GM21825 (cell line): ENCODE measurements at regions not wholly inside any gene's neighbourhood (a gene's known extent, or its start where the extent isn't known, plus 50 kb on each side); places are given as distances from the start of the nearest gene placed in this dataset.
"Not testable (repeated sequence)": the region's sequence is repeated elsewhere in the genome, so short reads cannot be mapped to it uniquely, and the experiment has no call there.

Experiments used
- ATAC-seq: cut with Tn5 transposase; IDR thresholded peaks from one replicate; pipeline ENCODE4 v1.9.1; 2021; ENCODE audit warnings: mild to moderate bottlenecking, moderate library complexity; ENCODE audit not compliant: unreplicated experiment

DNA sequence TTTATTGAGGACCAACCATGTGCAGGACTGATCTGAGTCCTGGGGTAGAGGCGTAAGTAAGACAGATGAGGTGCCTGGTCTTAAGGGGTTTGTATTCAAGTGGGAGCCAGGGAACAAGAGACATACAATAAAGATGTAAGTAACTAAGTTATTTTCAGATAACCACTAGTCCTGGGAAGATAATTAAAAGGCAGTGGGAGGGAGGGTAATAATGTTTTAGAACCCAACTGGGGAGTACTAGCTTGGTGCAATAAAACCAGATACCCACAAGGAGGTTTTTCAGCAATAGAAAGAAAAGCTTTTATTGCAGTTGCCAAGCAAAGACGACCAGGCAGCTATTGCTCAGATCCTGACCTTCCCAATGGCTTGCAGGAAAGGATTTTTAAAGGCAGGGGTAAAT lies 893.7 kb downstream of the UQCRFS1 start:
- no peak for ATAC-seq

DNA sequence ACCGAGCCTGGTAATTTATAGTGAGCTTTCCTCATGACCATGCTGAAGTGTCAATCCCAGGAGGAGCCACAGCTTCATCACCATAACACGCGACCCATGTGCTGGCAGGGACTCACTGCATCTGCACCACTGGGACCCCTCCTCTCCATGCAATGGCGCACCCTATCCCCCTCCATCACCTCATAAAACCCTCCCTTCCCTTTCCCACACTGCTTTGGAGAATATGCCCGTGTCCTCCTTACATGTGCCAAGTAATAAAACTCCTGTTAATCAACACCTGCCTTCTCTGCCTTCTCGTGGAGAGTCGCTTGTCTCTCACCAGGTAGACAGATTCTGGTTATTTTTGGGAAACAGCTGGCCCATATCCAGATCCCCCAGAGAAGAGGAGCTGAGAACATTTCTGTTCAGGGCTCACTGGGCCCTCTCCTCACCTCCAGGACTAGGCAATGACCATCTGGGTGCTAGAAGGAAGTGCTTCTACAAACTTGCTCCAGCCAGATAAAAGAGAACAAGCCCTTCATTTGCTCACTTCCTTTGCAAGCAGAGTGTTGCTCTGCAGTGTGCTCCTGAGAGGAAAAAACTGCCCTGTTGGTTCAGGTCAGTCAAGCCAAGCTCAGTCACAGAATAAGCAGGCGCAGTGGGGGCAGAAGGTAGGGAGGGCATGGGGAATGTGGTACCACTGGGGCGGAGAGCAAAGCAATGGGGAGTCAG lies 894.3 kb downstream of the UQCRFS1 start:
- ATAC-seq, result no peak

GRCh38 chr19:28316464-28316863 lies 896.5 kb downstream of the UQCRFS1 start:
- no peak for ATAC-seq

DNA sequence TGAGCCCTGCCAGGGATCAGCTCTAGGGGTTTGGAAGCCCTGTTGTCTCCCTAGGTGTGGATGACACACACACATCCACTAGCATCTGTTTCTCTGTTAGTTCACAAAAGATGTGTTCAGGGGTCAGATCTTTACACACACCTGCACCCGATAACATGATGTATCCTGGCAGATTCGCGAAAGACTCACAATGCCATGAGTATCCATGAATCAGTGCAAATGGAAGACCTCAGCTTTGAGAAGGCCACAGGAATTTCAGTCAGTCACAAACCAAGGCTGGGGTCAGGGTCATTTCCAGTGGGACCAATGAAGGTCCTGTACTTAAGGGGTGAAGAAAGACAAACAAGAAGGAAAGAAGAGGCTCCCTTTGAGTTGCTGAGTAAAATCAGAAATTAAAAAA lies 898.2 kb downstream of the UQCRFS1 start:
- no peak for ATAC-seq

GRCh38 chr19:28314287-28314686 lies 898.7 kb downstream of the UQCRFS1 start:
- ATAC-seq, result no peak

DNA sequence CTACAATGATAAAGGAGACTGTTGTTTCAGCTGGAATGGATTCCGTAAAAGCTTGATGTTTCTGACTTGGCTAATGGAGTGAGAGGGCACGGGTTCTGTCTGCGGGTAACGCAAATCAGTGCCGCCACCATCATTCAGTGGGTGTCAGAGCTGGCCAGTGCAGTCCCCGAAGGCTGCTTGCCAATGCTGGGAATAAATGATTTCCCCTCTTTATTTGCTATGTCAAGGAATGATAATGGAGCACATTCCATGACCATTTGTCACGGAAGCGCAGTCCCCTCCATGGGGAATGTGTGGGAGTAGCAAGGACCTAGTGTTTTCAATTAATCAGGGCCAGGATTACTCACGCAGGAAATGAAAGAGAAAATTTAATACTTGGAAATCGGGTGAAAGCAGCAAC lies 899.3 kb downstream of the UQCRFS1 start:
- ATAC-seq, result no peak

DNA sequence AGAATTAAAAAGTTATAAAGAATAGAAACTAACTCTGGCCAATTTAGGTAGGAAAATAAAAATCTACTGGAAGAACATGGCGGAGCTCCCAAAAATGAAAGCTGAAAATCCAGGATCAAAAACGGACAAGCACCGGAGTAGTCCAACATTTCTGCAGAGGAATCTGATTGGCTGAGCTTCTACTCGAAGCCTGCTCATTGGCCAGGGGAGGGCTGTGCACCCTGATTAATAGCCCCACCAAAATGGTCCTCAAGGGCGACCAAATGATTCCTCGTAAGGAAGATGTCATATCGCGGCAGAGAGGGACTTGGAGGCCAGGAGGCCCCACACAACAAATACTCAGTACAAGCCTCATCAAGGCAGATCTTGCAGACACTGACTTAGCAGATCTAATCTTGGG lies 900.7 kb downstream of the UQCRFS1 start:
- no peak for ATAC-seq

DNA sequence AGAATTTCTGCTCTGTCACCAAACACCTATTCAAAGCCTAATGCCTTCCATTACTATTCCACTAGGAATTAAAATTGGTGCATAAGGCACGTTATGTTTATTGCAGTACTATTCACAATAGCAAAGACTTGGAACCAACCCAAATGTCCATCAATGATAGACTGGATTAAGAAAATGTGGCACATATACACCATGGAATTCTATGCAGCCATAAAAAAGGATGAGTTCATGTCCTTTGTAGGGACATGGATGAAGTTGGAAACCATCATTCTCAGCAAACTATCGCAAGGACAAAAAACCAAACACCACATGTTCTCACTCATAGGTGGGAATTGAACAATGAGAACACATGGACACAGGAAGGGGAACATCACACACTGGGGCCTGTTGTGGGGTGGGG lies 902.1 kb downstream of the UQCRFS1 start:
- not testable (repeated sequence) for ATAC-seq

DNA sequence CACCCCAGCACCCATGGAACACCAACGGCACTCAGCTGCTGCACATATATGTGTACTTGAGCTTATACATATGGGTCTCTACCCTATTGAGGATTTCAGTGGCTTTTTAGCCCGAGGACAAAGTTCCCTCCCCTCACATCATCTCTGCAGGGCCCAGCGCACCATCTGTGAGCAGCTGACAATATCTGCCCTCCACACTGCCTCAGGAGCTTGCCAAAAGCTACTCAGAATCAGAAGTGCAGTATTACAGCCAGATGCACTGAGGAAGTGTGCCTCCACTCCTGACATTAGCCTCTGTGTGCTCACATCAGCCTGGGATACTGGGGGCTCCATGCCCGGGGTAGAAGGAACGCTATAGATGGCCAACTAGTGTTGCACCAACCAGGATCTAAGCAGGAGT lies 903.9 kb downstream of the UQCRFS1 start:
- ATAC-seq, result no peak

DNA sequence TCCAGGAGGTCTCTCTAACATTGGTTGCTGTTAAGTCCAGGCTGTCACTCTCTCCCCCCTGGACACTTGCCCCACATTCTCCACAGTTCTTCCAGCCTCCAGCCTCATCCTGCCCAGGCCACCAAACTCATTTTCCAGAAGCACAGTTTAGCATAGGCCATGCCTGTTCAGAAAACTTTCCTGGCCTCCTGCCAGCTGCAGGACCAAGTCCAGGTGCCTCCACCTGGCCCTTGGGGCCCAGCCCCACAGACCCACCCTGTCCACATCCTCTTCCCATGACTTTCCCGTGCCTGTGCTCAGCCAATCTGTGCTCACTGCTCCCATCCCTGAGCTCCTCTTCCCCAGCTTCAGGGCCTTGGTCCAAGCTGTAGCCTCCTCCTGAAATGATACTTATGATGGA lies 905.0 kb downstream of the UQCRFS1 start:
- no peak for ATAC-seq

DNA sequence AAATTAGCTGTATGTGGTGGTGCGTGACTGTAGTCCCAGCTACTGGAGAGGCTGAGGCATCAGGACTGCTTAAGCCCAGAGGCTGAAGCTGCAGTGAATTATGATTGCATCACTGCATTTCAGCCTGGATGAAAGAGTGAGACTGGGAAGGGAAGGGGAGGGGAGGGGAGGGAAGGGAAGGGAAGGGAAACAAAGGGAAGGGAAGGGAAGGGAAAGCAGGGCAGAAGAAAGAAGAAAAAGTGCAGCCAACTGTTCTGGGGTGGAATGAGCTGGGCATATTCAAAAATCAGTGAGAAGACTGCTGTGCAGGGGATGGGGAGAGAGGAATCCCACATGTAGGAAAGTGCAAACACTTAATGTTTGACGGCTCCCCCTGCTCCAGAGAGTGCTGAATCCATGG lies 905.5 kb downstream of the UQCRFS1 start:
- ATAC-seq, result no peak

DNA sequence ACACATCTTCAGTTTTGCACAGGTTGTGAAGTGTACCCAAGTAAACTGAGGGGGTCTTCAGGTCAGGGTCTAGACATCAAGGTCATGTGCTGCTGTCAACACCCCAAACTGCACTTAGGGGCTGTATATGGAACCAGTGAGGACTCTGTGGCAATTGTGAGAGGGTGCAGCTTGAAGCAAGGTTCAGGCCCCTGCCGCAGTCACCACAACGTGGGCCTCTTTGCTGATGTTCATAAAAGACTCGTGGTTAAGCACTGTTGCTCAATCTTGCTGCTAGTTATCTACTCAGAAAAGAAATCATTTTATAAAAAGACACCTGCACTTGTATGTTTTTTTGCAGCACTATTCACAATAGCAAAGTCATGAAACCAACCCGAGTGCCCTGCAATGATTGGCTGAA lies 907.4 kb downstream of the UQCRFS1 start:
- ATAC-seq, result no peak

DNA sequence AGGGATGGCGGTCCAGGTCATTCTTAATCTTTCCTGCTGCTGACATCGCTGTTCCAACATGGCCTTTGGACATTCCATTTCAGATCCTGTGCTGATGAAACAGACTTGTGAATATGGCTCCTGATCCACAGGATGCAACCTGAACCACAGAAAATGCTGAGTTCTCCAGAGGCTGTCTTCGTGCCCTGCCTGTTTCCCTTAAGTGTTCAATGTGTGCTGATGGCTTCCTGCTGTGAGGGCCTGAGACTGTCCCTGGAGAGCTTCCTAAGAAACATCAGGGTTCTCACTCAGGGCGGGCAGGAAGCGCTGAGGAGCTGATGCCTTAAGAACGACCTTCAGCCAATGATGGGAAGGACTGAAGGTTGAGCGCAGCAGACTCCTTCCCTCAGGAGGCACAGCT lies 909.4 kb downstream of the UQCRFS1 start:
- no peak for ATAC-seq

DNA sequence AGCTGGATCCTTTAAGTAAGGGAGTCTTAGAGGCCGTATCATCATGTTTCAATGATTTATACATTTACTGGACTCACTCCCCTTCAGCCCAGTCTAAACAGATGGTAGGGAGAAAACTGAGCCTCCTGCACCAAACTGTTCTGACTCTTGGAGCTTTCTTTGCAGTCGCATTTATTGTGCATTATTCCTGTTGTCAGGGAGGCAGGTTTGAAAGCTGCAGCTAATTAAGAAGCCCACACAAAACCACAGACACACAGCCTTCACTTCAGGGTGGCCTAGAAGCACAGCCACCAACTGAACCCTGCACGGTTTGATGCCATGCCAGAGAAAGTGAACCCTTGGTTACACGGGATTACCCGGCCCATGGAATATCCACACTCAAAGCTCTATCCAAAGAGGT lies 911.0 kb downstream of the UQCRFS1 start:
- no peak for ATAC-seq

DNA sequence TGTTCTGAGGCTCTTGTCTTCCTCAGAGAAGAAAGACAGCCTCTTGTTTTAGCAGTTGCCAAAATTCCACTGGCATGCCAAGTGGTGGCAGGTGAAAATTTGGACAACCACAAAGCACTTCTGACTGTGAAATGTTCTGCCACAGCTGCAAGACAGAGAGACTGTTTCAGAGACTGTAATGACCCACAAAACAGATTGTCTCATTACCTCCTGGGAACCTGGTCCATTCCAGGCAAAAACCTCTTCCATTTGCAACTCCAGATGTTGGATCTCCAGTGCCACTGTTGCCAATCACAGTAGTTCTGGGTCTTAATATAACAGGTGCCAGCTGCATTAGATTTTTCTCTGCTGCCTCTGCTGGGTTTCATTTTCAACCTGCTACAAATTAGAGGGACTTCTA lies 911.5 kb downstream of the UQCRFS1 start:
- no peak for ATAC-seq

GRCh38 chr19:28299649-28300048 lies 913.3 kb downstream of the UQCRFS1 start:
- ATAC-seq, result no peak

DNA sequence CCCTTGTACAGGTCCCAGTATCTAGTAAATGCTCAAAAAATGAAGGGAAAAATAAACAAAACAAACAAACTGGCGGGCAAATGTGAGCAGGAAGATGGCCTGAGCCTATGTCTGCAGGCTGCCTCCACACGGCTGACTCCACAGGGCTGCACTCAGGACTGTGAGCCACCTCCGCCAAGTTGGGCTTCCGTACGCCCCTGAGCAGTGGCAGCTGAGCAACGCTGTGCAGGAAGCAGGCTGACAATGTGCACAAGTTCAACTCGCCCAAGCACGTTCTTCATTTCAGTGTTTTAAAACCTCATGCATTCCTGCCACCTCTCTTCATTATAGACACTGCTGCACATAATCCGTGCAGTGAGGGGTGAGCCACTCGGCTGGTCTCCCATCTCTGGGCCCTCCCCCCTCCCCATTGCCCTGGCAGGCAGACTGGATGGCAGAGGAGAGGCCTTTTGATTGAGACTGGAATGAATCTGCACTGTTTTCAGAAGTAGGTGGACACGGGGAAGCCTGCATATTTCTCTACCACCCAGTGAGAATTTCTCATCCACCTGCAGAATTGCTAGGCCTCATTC lies 915.3 kb downstream of the UQCRFS1 start:
- no peak for ATAC-seq

GRCh38 chr19:28297036-28297435 lies 915.9 kb downstream of the UQCRFS1 start:
- ATAC-seq, result no peak

- no peak for ATAC-seq
Measured at GRCh38 chr19:28296506-28296905, 916.4 kb downstream of the UQCRFS1 start.

DNA sequence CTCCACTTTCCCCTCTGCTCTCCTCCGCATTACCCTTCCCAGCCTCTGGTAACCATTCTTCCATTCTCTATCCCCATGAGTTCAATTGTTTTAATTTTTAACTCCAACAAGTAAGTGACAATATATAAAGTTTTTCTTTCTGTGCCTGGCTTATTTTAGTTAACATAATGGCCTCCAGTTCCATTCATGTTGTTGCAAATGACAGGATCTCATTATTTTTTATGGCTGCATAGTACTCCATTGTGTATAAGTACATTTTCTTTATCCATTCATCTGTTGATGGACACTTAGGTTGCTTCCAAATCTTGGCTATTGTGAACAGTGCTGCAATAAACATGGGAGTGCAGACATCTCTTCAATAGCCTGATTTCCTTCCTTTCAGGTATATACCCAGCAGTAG lies 918.0 kb downstream of the UQCRFS1 start:
- not testable (repeated sequence) for ATAC-seq

GRCh38 chr19:28294395-28294794 lies 918.6 kb downstream of the UQCRFS1 start:
- no peak for ATAC-seq

DNA sequence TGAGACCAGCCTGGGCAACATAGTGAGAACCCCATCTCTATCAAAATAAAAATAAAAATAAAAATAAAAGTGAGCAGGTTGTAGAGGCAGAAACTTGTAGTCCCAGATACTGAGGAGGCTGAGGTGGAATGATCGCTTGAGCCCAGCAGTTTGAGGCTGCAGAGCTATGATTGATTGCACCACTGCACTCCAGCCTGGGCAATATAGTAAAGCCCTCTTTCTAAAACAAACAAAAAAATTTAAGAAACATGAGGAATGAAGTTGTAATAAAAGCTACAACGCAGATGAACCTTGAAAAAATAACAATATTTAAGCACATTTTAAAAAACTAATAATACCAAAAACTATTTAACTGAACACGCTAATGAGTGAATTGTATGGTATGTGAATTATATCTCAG lies 919.3 kb downstream of the UQCRFS1 start:
- no peak for ATAC-seq
